Chondrocyte (in vitro differentiated cells): ENCODE measurements at regions not wholly inside any gene's neighbourhood (a gene's known extent, or its start where the extent isn't known, plus 50 kb on each side); places are given as distances from the start of the nearest gene placed in this dataset.

ENCODE experiments used
- DNase-seq: peaks from one replicate; pipeline ENCODE4 v3.0.0; 2021; ENCODE audit warnings: mixed read lengths, low spot score
- H3K27ac Mint-ChIP-seq: one replicate; pipeline ENCODE4 v1.8.0; 2021; ENCODE audit warnings: mild to moderate bottlenecking, moderate library complexity, mixed read lengths; ENCODE audit not compliant: unreplicated experiment
- H3K27me3 Mint-ChIP-seq: 2 replicates; pipeline ENCODE4 v1.8.0; 2021; ENCODE audit warnings: low read depth, mixed read lengths
- H3K36me3 Mint-ChIP-seq: 2 replicates; pipeline ENCODE4 v1.8.0; 2021; ENCODE audit warnings: low read depth, mixed read lengths
- H3K4me1 Mint-ChIP-seq: 2 replicates; pipeline ENCODE4 v1.8.0; 2021; ENCODE audit warnings: low read depth, mild to moderate bottlenecking, mixed read lengths
- H3K4me3 Mint-ChIP-seq: one replicate; pipeline ENCODE4 v1.8.0; 2021; ENCODE audit warnings: mild to moderate bottlenecking, moderate library complexity, mixed read lengths; ENCODE audit not compliant: unreplicated experiment
- H3K9me3 Mint-ChIP-seq: 2 replicates; pipeline ENCODE4 v1.8.0; 2021; ENCODE audit warnings: low read depth, mixed read lengths
- CTCF ChIP-seq: fragments of 200-600 bp; sonication (generic); IDR thresholded peaks from 2 replicates; pipeline ENCODE4 v1.5.0; 2021; ENCODE audit warnings: antibody characterized with exemption, mild to moderate bottlenecking, moderate library complexity

DNA sequence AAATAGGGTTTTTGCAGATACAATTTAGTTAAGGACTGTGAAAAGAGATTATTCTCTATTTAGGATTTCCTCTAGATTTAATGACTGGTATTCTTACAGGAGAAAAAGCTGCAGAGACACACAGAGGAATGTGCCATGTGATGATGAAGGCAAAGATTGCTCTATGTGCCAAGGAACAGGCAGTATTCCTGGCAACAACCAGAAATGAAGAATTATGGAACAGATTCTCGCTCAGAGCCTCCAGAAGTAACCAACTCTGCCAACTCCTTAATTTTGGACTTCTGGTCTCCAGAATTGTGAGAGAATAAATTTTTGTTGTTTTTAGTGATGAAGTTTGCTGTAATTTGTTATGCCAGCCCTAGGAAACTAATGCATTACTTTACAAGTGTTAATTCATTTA, 307.6 kb upstream of the SEMA3A start:
- Mint-ChIP-seq H3K27me3 (no peaks in the 10 kb centered on the region), H3K9me3 (no peaks in the 10 kb centered on the region), H3K27ac (no peak overlapping the region), H3K36me3 (peaks cover 2% of the 10 kb centered on the region), H3K4me1 (no peaks in the 10 kb centered on the region), H3K4me3 (no peak overlapping the region)
- no peak for DNase-seq
- TF ChIP-seq CTCF: no peak

- no peaks in the 10 kb centered on the region for H3K27me3 Mint-ChIP-seq
- H3K27ac Mint-ChIP-seq: no peak overlapping the region
- peaks cover 8% of the 10 kb centered on the region for H3K4me1 Mint-ChIP-seq
- H3K4me3 Mint-ChIP-seq: no peak overlapping the region
- H3K9me3 Mint-ChIP-seq: no peaks in the 10 kb centered on the region
- TF ChIP-seq CTCF: no peak
- DNase-seq: no peak
- peaks cover 2% of the 10 kb centered on the region for H3K36me3 Mint-ChIP-seq
These were observed 303.3 kb upstream of the SEMA3A start for GRCh38 chr7:84497873-84498272.

DNA sequence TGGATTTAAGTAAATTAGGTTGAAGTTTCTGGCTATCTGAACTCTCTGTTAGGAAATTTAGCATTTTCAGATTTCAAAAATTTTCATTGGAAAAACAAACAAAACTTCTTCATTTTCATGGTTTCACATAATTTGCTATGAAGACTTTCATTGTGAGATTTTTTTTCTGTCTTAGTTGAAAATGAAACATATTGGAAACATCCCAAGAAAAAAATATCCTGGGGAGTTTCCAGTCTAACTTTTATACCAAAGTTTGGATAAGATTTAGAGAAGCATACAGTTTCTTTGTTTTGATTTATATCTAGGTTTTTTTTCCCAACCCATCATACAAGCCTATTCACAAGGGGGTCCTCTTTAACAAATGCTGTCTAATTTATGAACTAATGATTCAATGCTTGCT, 300.5 kb upstream of the SEMA3A start:
- Mint-ChIP-seq H3K27ac (no peak overlapping the region), H3K4me3 (no peak overlapping the region), H3K4me1 (peaks cover 11% of the 10 kb centered on the region), H3K36me3 (peaks cover 1% of the 10 kb centered on the region), H3K9me3 (no peaks in the 10 kb centered on the region), H3K27me3 (no peaks in the 10 kb centered on the region)
- no peak for TF ChIP-seq CTCF
- no peak for DNase-seq

DNA sequence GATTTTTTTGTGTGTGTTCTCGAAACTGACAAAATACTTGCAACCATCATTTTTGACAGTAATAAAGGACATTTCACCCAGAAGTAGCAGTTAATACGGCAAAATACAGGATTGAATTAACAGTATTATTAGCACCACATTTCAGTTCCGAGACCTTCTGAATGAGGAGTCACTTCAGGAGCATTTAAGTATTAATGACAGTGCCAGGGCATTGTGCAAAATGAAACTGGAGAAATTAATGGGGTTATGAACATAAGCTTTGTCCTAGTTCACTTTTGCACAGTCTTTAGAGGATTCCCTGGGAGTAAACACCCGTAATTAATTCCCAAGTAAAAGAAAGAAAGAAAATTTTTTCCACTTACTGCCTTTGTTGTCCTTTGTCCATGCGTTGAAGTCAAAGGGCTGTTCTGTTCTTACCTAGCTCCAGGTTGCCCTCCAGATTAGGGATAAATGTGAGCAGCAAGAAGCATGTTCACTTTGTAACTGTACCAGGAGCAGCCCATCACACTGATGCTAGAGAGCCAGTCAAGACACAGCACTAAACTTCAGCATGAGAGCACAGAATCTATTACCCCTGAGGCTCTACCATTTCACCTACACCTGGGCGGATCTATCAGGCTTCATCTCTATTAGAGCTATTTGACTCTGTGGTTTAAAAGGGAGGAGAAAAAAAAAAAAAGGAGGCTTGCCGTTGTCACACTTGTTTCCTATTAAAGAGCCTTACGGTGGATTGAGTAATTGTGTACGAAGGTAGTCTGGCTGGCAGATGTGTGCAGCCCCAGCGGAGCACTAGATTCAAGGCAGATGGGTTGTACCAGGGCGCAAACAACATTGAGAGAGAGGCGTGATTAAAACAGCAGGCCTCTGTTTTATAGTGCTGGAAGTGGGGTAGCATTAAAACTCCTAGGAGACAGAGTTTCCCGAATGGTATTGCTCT, 297.8 kb upstream of the SEMA3A start:
- no peaks in the 10 kb centered on the region for H3K27me3 Mint-ChIP-seq
- no peaks in the 10 kb centered on the region for H3K9me3 Mint-ChIP-seq
- no peak overlapping the region for H3K27ac Mint-ChIP-seq
- DNase-seq: no peak
- TF ChIP-seq CTCF: no peak
- no peaks in the 10 kb centered on the region for H3K36me3 Mint-ChIP-seq
- H3K4me1 Mint-ChIP-seq: peaks cover 11% of the 10 kb centered on the region
- no peak overlapping the region for H3K4me3 Mint-ChIP-seq

GRCh38 chr7:84490661-84491060, 296.1 kb upstream of the SEMA3A start:
- H3K9me3 Mint-ChIP-seq: no peaks in the 10 kb centered on the region
- TF ChIP-seq CTCF: peak; percentile 88

More at GRCh38 chr7:84490661-84491060, 296.1 kb upstream of the SEMA3A start:
- Mint-ChIP-seq H3K4me3 (no peak overlapping the region), H3K4me1 (peaks cover 11% of the 10 kb centered on the region), H3K36me3 (no peaks in the 10 kb centered on the region), H3K27me3 (no peaks in the 10 kb centered on the region), H3K27ac (no peak overlapping the region)
- no peak for DNase-seq
